ENCODE measurements at regions not wholly inside any gene's neighbourhood (a gene's known extent, or its start where the extent isn't known, plus 50 kb on each side); places are given as distances from the start of the nearest gene placed in this dataset.

GRCh38 chr4:36010397-36010929, 233.9 kb downstream of the ARAP2 start:
- no peak for DNase-seq

- no peak for DNase-seq
Measured at GRCh38 chr4:36011381-36011780, 232.9 kb downstream of the ARAP2 start.

- DNase-seq = no peak
Measured at GRCh38 chr4:36012503-36012902, 231.8 kb downstream of the ARAP2 start.

- no peak for DNase-seq
Measured at GRCh38 chr4:36013206-36013605, 231.1 kb downstream of the ARAP2 start.
